ENCODE measurements at regions not wholly inside any gene's neighbourhood (a gene's known extent, or its start where the extent isn't known, plus 50 kb on each side); places are given as distances from the start of the nearest gene placed in this dataset.
"Not testable (repeated sequence)": the region's sequence is repeated elsewhere in the genome, so short reads cannot be mapped to it uniquely, and the experiment has no call there.

GRCh38 chr1:113303267-113303666 is 87.0 kb upstream of the MAGI3 start:
- ChIA-PET POLR2A (no interaction called here), CTCF (ENCODE audit: low intra/inter-chr PET ratio, low total read pairs) (no interaction called here)
- WGBS (ENCODE audit: low lambda C conversion rate), result 71% methylated on average over 9 of the region's 9 CpGs
- H3K27me3 ChIP-seq (ENCODE audit: control insufficient read depth in 1 of 2, insufficient read depth in 2 of 2, low read length in 2 of 2), result no peaks in the 10 kb centered on the region
- intact Hi-C loops (cut with micrococcal nuclease; ENCODE audit: unreplicated experiment) (no loop called here), in situ Hi-C loops (cut with HindIII; ENCODE audit: extremely low pct_ligation_motif_present, low pct_unique_long_range_greater_than_20kb) (no loop called here)
- no peak for DNase-seq (ENCODE audit: low spot score)
- H3K9ac ChIP-seq (ENCODE audit: insufficient read depth, low read depth, low read length), result no peak overlapping the region
- TF ChIP-seq ISL2 (CRISPR knock-in tag; IDR thresholded peaks at IDR 0.05) (no peak), ZBTB46 (CRISPR knock-in tag; IDR thresholded peaks at IDR 0.05; ENCODE audit: borderline replicate concordance) (no peak), PRDM4 (CRISPR knock-in tag; IDR thresholded peaks at IDR 0.05; ENCODE audit: borderline replicate concordance) (no peak), DNMT1 (CRISPR knock-in tag; IDR thresholded peaks at IDR 0.05) (no peak), ZFP36L1 (CRISPR knock-in tag; IDR thresholded peaks at IDR 0.05) (no peak), MAFK (conservative IDR thresholded peaks at IDR 0.05 in 1 of 2, IDR thresholded peaks at IDR 0.05 in 1 of 2; ENCODE audit: low read length in 2 of 2) (no peak), ZNF670 (CRISPR knock-in tag; IDR thresholded peaks at IDR 0.05; ENCODE audit: borderline replicate concordance) (no peak), PBX2 (CRISPR knock-in tag; IDR thresholded peaks at IDR 0.05) (no peak), JUN (CRISPR knock-in tag; IDR thresholded peaks at IDR 0.05) (no peak), NFYB (CRISPR knock-in tag; IDR thresholded peaks at IDR 0.05) (no peak), NCOA1 (CRISPR knock-in tag; IDR thresholded peaks at IDR 0.05) (no peak), MEIS2 (CRISPR knock-in tag; IDR thresholded peaks at IDR 0.05) (no peak)
- no peaks in the 10 kb centered on the region for H3K36me3 ChIP-seq (replicated peaks in 1 of 2; ENCODE audit: control insufficient read depth in 1 of 2, insufficient read depth in 2 of 2, low read length in 2 of 2)
- H3K4me3 ChIP-seq (replicated peaks in 1 of 3; ENCODE audit: insufficient read depth in 1 of 3, low read depth in 2 of 3, low read length in 3 of 3), result no peak overlapping the region
- ATAC-seq, result no peak
- H3K9me3 ChIP-seq (ENCODE audit: low read length), result no peaks in the 10 kb centered on the region
- H4K20me1 ChIP-seq (ENCODE audit: insufficient read depth, low read length), result no peaks in the 10 kb centered on the region
- no peak overlapping the region for H2AFZ ChIP-seq (ENCODE audit: low read length)
- no peak for FAIRE-seq
- no peaks in the 10 kb centered on the region for H3K79me2 ChIP-seq (ENCODE audit: insufficient read depth, low read length)
- no TSS peak for BruUV-seq (replicated peaks)
- H3K27ac ChIP-seq (ENCODE audit: extremely low read length, insufficient read depth, low read length), result no peak overlapping the region
- H3K4me2 ChIP-seq (ENCODE audit: low read depth, low read length), result no peak overlapping the region
- peaks cover 6% of the 10 kb centered on the region for H3K4me1 ChIP-seq (ENCODE audit: insufficient read depth, low read length)

- POLR2A ChIA-PET; intact Hi-C loops (cut with micrococcal nuclease; ENCODE audit: unreplicated experiment); H3K9me3 ChIP-seq (ENCODE audit: low read length); H3K79me2 ChIP-seq (ENCODE audit: insufficient read depth, low read length); in situ Hi-C loops (cut with HindIII; ENCODE audit: extremely low pct_ligation_motif_present, low pct_unique_long_range_greater_than_20kb); BruUV-seq (replicated peaks); H3K4me2 ChIP-seq (ENCODE audit: low read depth, low read length); H3K4me1 ChIP-seq (ENCODE audit: insufficient read depth, low read length); H3K9ac ChIP-seq (ENCODE audit: insufficient read depth, low read depth, low read length); FAIRE-seq; H4K20me1 ChIP-seq (ENCODE audit: insufficient read depth, low read length); DNase-seq (ENCODE audit: low spot score); H2AFZ ChIP-seq (ENCODE audit: low read length); ATAC-seq; H3K4me3 ChIP-seq (replicated peaks in 1 of 3; ENCODE audit: insufficient read depth in 1 of 3, low read depth in 2 of 3, low read length in 3 of 3); H3K27me3 ChIP-seq (ENCODE audit: control insufficient read depth in 1 of 2, insufficient read depth in 2 of 2, low read length in 2 of 2); H3K36me3 ChIP-seq (replicated peaks in 1 of 2; ENCODE audit: control insufficient read depth in 1 of 2, insufficient read depth in 2 of 2, low read length in 2 of 2); H3K27ac ChIP-seq (ENCODE audit: extremely low read length, insufficient read depth, low read length); CTCF ChIA-PET (ENCODE audit: low intra/inter-chr PET ratio, low total read pairs): not testable (repeated sequence)
- 87% methylated on average over 4 of the region's 4 CpGs for WGBS (ENCODE audit: low lambda C conversion rate)
Observed at GRCh38 chr1:113305029-113305428, 85.3 kb upstream of the MAGI3 start.
